DOHH2 (cell line): ENCODE measurements at regions not wholly inside any gene's neighbourhood (a gene's known extent, or its start where the extent isn't known, plus 50 kb on each side); places are given as distances from the start of the nearest gene placed in this dataset.

ENCODE experiments used
- CTCF ChIP-seq: fragments of 200-600 bp; sonication (generic); IDR thresholded peaks from one replicate; pipeline ENCODE4 v1.5.1; 2014; ENCODE audit warnings: antibody characterized with exemption, mild to moderate bottlenecking, low read depth, low read length; ENCODE audit not compliant: poor library complexity, severe bottlenecking
- EZH2phosphoT487 ChIP-seq: fragments of 200-600 bp; sonication (generic); IDR thresholded peaks from 2 replicates; pipeline ENCODE4 v1.6.1; 2017; ENCODE audit warnings: borderline replicate concordance, mild to moderate bottlenecking, antibody characterized with exemption, low read length, moderate library complexity, mixed read lengths

GRCh38 chr6:104095661-104096416 lies 763.9 kb downstream of the HACE1 start:
- no peak for TF ChIP-seq CTCF
- TF ChIP-seq EZH2phosphoT487, result no peak
